ENCODE measurements at regions not wholly inside any gene's neighbourhood (a gene's known extent, or its start where the extent isn't known, plus 50 kb on each side); places are given as distances from the start of the nearest gene placed in this dataset.
"Not testable (repeated sequence)": the region's sequence is repeated elsewhere in the genome, so short reads cannot be mapped to it uniquely, and the experiment has no call there.

DNA sequence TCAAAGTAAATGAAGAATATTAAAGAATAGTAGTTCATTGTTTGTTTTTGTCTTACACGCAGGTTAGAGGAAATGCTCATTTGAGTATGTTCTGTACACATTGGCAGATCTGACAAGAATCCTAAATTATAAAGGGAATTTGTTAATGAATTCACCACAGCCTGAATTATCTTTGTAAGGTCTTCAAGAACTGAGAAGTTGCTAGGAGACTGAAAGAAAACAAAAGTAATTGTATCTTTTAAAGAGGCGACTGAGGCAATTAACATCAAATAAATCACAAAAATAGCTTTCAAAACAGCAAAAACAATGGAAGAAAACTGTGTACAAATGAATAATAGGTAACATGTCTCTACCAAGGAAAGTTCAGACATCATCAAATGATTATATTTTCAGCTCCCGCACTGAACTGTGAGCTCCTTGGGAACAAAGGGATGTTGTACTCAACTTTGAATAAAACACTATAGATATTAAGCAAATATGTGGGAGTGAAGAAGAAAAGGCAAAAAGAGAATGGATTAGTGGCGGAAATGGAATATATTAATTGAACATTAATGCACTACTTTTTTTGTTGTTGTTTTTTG, 51.7 kb upstream of the ATIC start:
- Histone ChIP-seq H3K4ac (ENCODE audit: low read length) (no peak overlapping the region), H2BK120ac (ENCODE audit: low read depth, low read length) (no peak overlapping the region), H3K14ac (ENCODE audit: low read length) (no peak overlapping the region), H3K9ac (ENCODE audit: low read depth, low read length, poor library complexity) (no peak overlapping the region), H2AK5ac (ENCODE audit: low read depth, low read length) (no peak overlapping the region), H3K79me1 (ENCODE audit: low read depth, low read length) (no peaks in the 10 kb centered on the region), H2BK5ac (ENCODE audit: low read length) (no peak overlapping the region), H3K36me3 (replicated peaks in 1 of 2; ENCODE audit: control insufficient read depth in 2 of 2, insufficient read depth in 2 of 2, low read length in 2 of 2) (no peaks in the 10 kb centered on the region), H4K91ac (ENCODE audit: low read depth, low read length, poor library complexity) (no peak overlapping the region), H3K27ac (replicated peaks; ENCODE audit: low read length) (no peak overlapping the region), H3K18ac (ENCODE audit: low read length) (no peak overlapping the region), H2BK12ac (ENCODE audit: low read length) (no peak overlapping the region), H2AFZ (ENCODE audit: low read length) (peak overlapping the region; percentile 38), H3K4me1 (ENCODE audit: control insufficient read depth in 2 of 2, insufficient read depth in 1 of 2, low read depth in 1 of 2, low read length in 2 of 2) (no peaks in the 10 kb centered on the region), H2BK15ac (ENCODE audit: low read length) (no peak overlapping the region), H4K8ac (ENCODE audit: low read depth, low read length) (no peak overlapping the region), H3K27me3 (ENCODE audit: control insufficient read depth in 3 of 3, insufficient read depth in 3 of 3, low read depth in 1 of 3, low read length in 3 of 3) (no peaks in the 10 kb centered on the region), H3K4me2 (ENCODE audit: insufficient read depth, low read length, poor library complexity, severe bottlenecking) (no peak overlapping the region), H3K23ac (ENCODE audit: low read depth, low read length, poor library complexity) (no peak overlapping the region), H3K4me3 (ENCODE audit: low read length in 2 of 2) (no peak overlapping the region), H3K9me3 (replicated peaks in 1 of 2; ENCODE audit: control insufficient read depth in 2 of 2, insufficient read depth in 1 of 2, low read depth in 1 of 2, low read length in 2 of 2) (no peaks in the 10 kb centered on the region)
- WGBS, 2 donors (ENCODE audit: extremely low coverage in 2 of 2, insufficient read length in 2 of 2, insufficient replicate concordance in 1 of 2), result 100% methylated on average over 1 of the region's 4 CpGs; no CpG with 5 or more reads in 1 of the 2 donors
- DNase-seq (ENCODE audit: low spot score), result no peak

DNA sequence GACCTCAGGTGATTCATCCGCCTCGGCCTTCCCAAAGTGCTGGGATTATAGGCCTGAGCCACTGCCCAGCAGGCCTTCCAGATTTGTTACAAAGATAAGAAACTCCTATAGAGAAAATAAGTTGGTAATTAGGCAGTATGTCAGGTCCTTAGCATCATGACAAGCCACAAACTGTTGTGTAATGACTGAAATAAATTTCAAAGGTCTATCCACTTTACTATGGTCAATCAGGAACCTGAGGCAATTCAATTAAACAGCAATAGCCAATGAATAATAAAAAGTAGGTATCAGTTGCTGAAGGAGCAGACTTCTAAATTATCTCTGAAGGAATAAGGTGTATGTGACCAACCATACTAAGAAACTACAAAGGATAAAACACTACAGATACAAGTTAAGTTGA, 62.4 kb upstream of the ATIC start:
- H3K18ac ChIP-seq (ENCODE audit: low read length), result no peak overlapping the region
- H4K91ac ChIP-seq (ENCODE audit: low read depth, low read length, poor library complexity), result no peak overlapping the region
- H3K4me3 ChIP-seq (ENCODE audit: low read length in 2 of 2), result no peak overlapping the region
- no peak overlapping the region for H2BK15ac ChIP-seq (ENCODE audit: low read length)
- no peak overlapping the region for H2AFZ ChIP-seq (ENCODE audit: low read length)
- H3K79me1 ChIP-seq (ENCODE audit: low read depth, low read length), result no peaks in the 10 kb centered on the region
- no peak overlapping the region for H3K27ac ChIP-seq (replicated peaks; ENCODE audit: low read length)
- no peak overlapping the region for H2BK120ac ChIP-seq (ENCODE audit: low read depth, low read length)
- peaks cover 0 to 3% of the 10 kb centered on the region in 2 donors for H3K9me3 ChIP-seq (replicated peaks in 1 of 2; ENCODE audit: control insufficient read depth in 2 of 2, insufficient read depth in 1 of 2, low read depth in 1 of 2, low read length in 2 of 2)
- no peak overlapping the region for H3K23ac ChIP-seq (ENCODE audit: low read depth, low read length, poor library complexity)
- no CpG with 5 or more reads among the region's 2 CpGs for WGBS, 2 donors (ENCODE audit: extremely low coverage in 2 of 2, insufficient read length in 2 of 2, insufficient replicate concordance in 1 of 2)
- H3K9ac ChIP-seq (ENCODE audit: low read depth, low read length, poor library complexity), result no peak overlapping the region
- no peak overlapping the region for H2BK12ac ChIP-seq (ENCODE audit: low read length)
- no peaks in the 10 kb centered on the region for H3K27me3 ChIP-seq (ENCODE audit: control insufficient read depth in 3 of 3, insufficient read depth in 3 of 3, low read depth in 1 of 3, low read length in 3 of 3)
- H2AK5ac ChIP-seq (ENCODE audit: low read depth, low read length), result no peak overlapping the region
- no peak overlapping the region for H3K4ac ChIP-seq (ENCODE audit: low read length)
- no peak for DNase-seq (ENCODE audit: low spot score)
- H3K4me2 ChIP-seq (ENCODE audit: insufficient read depth, low read length, poor library complexity, severe bottlenecking), result no peak overlapping the region
- no peaks in the 10 kb centered on the region for H3K36me3 ChIP-seq (replicated peaks in 1 of 2; ENCODE audit: control insufficient read depth in 2 of 2, insufficient read depth in 2 of 2, low read length in 2 of 2)
- no peak overlapping the region for H4K8ac ChIP-seq (ENCODE audit: low read depth, low read length)
- H3K4me1 ChIP-seq (ENCODE audit: control insufficient read depth in 2 of 2, insufficient read depth in 1 of 2, low read depth in 1 of 2, low read length in 2 of 2), result no peaks in the 10 kb centered on the region
- no peak overlapping the region for H3K14ac ChIP-seq (ENCODE audit: low read length)
- H2BK5ac ChIP-seq (ENCODE audit: low read length), result no peak overlapping the region

GRCh38 chr2:215245919-215246318, 65.9 kb upstream of the ATIC start:
- not testable (repeated sequence) for H4K91ac ChIP-seq (ENCODE audit: low read depth, low read length, poor library complexity); H3K9ac ChIP-seq (ENCODE audit: low read depth, low read length, poor library complexity); H3K4me2 ChIP-seq (ENCODE audit: insufficient read depth, low read length, poor library complexity, severe bottlenecking); H3K9me3 ChIP-seq (replicated peaks in 1 of 2; ENCODE audit: control insufficient read depth in 2 of 2, insufficient read depth in 1 of 2, low read depth in 1 of 2, low read length in 2 of 2); H2BK120ac ChIP-seq (ENCODE audit: low read depth, low read length); H3K27me3 ChIP-seq (ENCODE audit: control insufficient read depth in 3 of 3, insufficient read depth in 3 of 3, low read depth in 1 of 3, low read length in 3 of 3); H3K4me3 ChIP-seq (ENCODE audit: low read length in 2 of 2); H3K79me1 ChIP-seq (ENCODE audit: low read depth, low read length); H2BK5ac ChIP-seq (ENCODE audit: low read length); H3K36me3 ChIP-seq (replicated peaks in 1 of 2; ENCODE audit: control insufficient read depth in 2 of 2, insufficient read depth in 2 of 2, low read length in 2 of 2); H3K14ac ChIP-seq (ENCODE audit: low read length); H2BK12ac ChIP-seq (ENCODE audit: low read length); DNase-seq (ENCODE audit: low spot score); H3K18ac ChIP-seq (ENCODE audit: low read length); H2AK5ac ChIP-seq (ENCODE audit: low read depth, low read length); H3K4ac ChIP-seq (ENCODE audit: low read length); H2AFZ ChIP-seq (ENCODE audit: low read length); H3K27ac ChIP-seq (replicated peaks; ENCODE audit: low read length); H4K8ac ChIP-seq (ENCODE audit: low read depth, low read length); H3K23ac ChIP-seq (ENCODE audit: low read depth, low read length, poor library complexity); H3K4me1 ChIP-seq (ENCODE audit: control insufficient read depth in 2 of 2, insufficient read depth in 1 of 2, low read depth in 1 of 2, low read length in 2 of 2); H2BK15ac ChIP-seq (ENCODE audit: low read length)
- no CpG with 5 or more reads among the region's 20 CpGs for WGBS, 2 donors (ENCODE audit: extremely low coverage in 2 of 2, insufficient read length in 2 of 2, insufficient replicate concordance in 1 of 2)

GRCh38 chr2:215241791-215242305, 70.0 kb upstream of the ATIC start:
- H3K36me3 ChIP-seq (replicated peaks in 1 of 2; ENCODE audit: control insufficient read depth in 2 of 2, insufficient read depth in 2 of 2, low read length in 2 of 2), result no peaks in the 10 kb centered on the region
- H3K4me2 ChIP-seq (ENCODE audit: insufficient read depth, low read length, poor library complexity, severe bottlenecking), result no peak overlapping the region
- H3K18ac ChIP-seq (ENCODE audit: low read length), result no peak overlapping the region
- H2BK5ac ChIP-seq (ENCODE audit: low read length), result no peak overlapping the region
- H3K14ac ChIP-seq (ENCODE audit: low read length), result no peak overlapping the region
- H4K8ac ChIP-seq (ENCODE audit: low read depth, low read length), result no peak overlapping the region
- no peak overlapping the region for H3K4ac ChIP-seq (ENCODE audit: low read length)
- no peak overlapping the region for H2AFZ ChIP-seq (ENCODE audit: low read length)
- no peak overlapping the region for H3K4me3 ChIP-seq (ENCODE audit: low read length in 2 of 2)
- no peak overlapping the region for H3K27ac ChIP-seq (replicated peaks; ENCODE audit: low read length)
- DNase-seq (ENCODE audit: low spot score), result no peak
- H3K27me3 ChIP-seq (ENCODE audit: control insufficient read depth in 3 of 3, insufficient read depth in 3 of 3, low read depth in 1 of 3, low read length in 3 of 3), result no peaks in the 10 kb centered on the region
- no peak overlapping the region for H2BK15ac ChIP-seq (ENCODE audit: low read length)
- H2BK12ac ChIP-seq (ENCODE audit: low read length), result no peak overlapping the region
- no peak overlapping the region for H2BK120ac ChIP-seq (ENCODE audit: low read depth, low read length)
- H3K79me1 ChIP-seq (ENCODE audit: low read depth, low read length), result no peaks in the 10 kb centered on the region
- H3K9ac ChIP-seq (ENCODE audit: low read depth, low read length, poor library complexity), result no peak overlapping the region
- H3K4me1 ChIP-seq (ENCODE audit: control insufficient read depth in 2 of 2, insufficient read depth in 1 of 2, low read depth in 1 of 2, low read length in 2 of 2), result no peaks in the 10 kb centered on the region
- no CpG with 5 or more reads among the region's 7 CpGs for WGBS, 2 donors (ENCODE audit: extremely low coverage in 2 of 2, insufficient read length in 2 of 2, insufficient replicate concordance in 1 of 2)
- no peaks in the 10 kb centered on the region for H3K9me3 ChIP-seq (replicated peaks in 1 of 2; ENCODE audit: control insufficient read depth in 2 of 2, insufficient read depth in 1 of 2, low read depth in 1 of 2, low read length in 2 of 2)
- H3K23ac ChIP-seq (ENCODE audit: low read depth, low read length, poor library complexity), result no peak overlapping the region
- H4K91ac ChIP-seq (ENCODE audit: low read depth, low read length, poor library complexity), result no peak overlapping the region
- no peak overlapping the region for H2AK5ac ChIP-seq (ENCODE audit: low read depth, low read length)

Measured in neuronal stem cell (in vitro differentiated cells).